ACHN (cell line): ENCODE measurements at regions not wholly inside any gene's neighbourhood (a gene's known extent, or its start where the extent isn't known, plus 50 kb on each side); places are given as distances from the start of the nearest gene placed in this dataset.
"Not testable (repeated sequence)": the region's sequence is repeated elsewhere in the genome, so short reads cannot be mapped to it uniquely, and the experiment has no call there.

ENCODE experiments used
- DNase-seq: peaks from one replicate; pipeline ENCODE4 v3.0.0-alpha.2; 2015
- in situ Hi-C: cut with HindIII; loops from 2 replicates; pipeline ENCODE4 v1.10.0; 2017; ENCODE audit warnings: low sequenced_read_pairs, low pct_ligation_motif_present, low pct_unique_long_range_greater_than_20kb

DNA sequence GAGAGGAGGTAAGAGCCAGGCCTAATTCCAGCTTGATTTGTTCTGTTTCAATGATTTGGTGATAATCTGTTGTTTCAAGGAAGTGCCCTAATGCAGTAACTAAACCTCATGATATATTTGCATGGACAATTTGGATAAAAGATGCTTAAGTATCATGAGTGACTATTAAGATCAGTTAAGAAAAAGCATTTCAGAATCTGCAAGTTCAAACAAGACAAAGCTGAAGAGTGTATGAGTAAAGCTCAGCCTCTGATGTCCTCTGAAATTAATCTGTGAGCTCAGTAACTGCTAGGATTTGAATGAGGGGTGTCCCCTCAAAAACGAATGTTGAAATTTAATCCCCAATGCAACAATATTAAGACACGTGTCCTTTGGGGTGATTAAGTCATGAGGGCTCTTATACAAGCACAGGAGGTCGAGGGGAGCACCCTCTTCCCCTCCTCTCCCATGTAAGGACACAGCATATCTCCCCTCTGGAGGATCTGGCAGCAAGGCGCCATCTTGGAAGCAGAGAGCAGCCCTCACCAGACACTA is 949.2 kb downstream of the GALC start:
- no peak for DNase-seq
- in situ Hi-C loops = no loop called here

DNA sequence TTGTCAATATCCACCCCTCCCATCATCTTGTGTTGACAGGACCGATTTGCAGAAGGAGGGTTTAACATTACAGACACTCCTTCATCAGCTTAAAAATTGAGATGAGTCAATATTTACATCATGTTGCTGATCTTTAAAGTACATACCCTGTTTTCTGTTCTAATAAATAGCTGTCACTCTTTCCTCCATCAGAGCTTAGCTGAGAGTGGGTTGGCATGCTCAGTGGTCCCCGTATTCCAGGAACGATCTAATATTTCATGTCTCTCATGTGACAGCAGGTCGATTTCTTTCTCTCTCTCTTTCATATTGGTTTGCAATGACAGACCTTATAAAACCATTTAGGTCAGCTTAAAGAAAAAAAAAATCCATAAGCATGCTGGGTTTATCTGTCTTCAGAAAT is 950.6 kb downstream of the GALC start:
- no peak for DNase-seq
- in situ Hi-C loops = no loop called here

DNA sequence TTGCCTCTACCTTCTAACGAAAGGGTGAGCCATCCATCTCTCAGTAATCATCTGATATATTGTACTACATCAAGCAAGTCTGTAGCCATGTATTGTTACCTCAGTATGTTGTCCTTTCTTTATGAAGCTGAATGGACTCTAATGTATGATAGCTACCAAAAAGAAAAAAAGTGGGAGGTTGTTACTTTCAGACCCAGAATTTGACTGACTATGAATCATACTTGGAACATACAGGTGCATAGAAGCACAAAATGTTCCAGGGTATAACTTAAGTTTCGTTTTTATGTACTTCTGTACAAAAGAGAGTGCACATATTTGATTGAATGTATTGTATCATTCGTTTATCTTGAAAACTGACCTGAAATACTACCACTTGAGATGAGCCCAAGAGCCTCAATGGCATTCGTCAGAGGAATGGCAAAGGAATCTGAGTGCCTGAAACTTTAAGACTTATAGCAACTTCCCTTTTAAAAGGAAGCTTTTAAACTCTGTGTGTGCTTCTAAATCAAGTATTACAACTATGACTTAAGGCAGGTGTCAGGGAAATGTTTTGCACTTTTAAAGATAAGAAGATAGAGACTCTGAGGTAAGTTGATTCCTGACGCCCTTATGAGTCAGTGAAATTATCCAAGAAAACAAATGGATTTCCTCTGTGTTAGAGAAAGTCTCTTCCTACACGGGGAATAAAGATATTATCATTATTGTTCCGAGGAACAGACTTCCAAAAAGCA is 951.5 kb downstream of the GALC start:
- in situ Hi-C loops = no loop called here
- DNase-seq = no peak

DNA sequence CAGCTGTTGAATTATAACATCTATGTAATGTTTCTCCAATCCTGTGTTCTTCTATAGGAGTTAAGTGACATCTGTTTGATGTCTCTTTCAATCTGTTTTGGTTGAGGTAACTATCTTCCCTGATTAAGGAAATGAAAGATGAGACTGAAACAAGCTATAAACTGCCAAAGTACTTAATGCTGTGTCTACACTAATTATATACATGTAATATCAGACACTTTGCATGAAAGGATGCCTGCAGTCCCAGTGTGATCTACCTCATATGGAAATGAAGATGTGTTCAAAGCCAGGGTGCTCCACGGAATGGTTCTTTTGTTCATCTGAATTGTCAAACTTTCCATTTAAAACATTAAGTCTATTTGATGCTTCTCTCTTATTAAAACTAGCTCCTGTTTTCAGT is 958.3 kb downstream of the GALC start:
- in situ Hi-C loops = no loop called here
- DNase-seq = no peak

DNA sequence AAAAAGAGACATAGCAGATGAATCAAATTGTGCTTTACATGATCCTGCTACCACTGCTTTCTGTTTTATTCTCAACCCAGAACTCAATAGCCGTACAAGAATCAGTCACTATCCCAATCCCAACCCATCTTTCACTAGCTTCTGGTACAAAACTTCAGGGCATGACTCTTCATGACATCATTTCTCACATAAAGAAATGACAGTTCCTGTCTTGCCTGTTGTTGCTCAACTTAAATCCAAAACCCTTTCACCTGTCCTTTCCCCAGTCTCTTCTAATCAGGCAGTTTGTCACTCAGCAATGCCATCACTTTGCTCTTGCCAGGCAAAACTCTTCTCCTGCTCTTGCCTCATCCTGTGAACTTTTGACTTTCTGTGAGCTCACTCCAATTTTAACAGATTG is 962.8 kb downstream of the GALC start:
- in situ Hi-C loops = no loop called here
- no peak for DNase-seq

DNA sequence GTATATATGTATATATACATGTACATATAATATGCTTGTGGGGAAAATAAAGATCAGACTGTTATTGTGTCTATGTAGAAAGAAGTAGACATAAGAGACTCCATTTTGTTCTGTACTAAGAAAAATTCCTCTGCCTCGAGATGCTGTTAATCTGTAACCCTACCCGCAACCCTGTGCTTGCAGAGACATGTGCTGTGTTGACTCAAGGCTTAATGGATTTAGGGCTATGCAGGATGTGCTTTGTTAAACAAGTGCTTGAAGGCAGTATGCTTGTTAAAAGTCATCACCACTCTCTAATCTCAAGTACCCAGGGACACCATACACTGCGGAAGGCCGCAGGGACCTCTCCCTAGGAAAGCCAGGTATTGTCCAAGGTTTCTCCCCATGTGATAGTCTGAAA is 972.9 kb downstream of the GALC start:
- in situ Hi-C loops, DNase-seq: not testable (repeated sequence)

DNA sequence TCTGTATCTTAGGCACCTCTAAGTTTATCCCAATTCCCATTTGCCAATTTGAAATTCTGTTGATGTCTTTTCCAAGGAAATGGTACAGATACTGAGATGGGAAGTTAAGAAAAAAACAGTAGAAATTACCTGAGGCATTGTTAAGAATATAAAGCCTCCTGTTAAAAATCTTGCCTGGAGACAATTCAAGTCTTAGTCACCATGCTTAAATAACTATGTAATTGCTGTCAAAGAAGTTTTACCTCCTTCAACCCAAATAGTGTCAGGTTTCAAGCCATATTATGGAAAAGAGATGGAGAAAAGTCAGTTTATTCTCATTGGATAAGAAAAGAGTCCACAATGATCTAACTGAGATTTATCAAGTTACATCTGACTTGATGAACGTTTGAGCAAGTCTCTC is 974.7 kb downstream of the GALC start:
- in situ Hi-C loops = no loop called here

DNA sequence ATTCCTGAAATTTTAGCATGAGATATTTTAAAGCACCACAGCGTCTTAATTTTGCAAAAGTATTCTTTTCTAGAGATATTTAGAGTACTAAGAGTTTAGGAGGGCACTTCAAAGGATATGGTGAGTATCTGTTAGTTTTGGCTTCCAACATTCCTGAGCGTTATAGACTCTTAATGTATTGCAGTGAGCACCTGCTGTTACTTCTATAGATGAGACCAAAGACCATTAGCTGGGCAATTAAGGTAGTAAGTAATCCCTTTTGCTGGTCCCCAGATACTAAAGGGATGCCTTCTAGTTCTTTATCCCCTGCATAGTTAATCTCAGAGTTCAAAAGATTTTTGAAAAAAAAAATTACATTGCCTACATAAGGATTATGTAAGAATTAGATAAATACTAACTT is 975.6 kb downstream of the GALC start:
- DNase-seq = no peak
- in situ Hi-C loops = no loop called here

More for the DNA sequence above, 974.7 kb downstream of the GALC start:
- DNase-seq = no peak

DNA sequence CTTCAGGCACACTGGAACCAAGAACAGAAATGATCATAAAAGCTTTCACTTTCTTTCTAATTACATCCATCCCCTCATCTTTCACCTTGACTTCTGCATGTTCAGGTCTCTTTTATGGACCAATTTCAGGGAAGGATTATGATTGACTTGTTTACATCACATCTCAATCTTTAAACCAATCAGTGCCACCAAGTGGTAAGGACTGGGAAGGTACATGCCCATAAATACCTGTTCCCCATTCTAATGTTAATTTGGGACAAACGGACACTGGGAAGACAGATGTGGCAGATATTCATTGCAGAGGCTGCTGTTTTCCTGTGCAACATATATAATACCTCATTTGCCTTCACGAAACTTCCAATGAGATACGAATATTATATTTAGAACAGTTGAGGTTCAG is 978.1 kb downstream of the GALC start:
- no peak for DNase-seq
- in situ Hi-C loops = no loop called here

DNA sequence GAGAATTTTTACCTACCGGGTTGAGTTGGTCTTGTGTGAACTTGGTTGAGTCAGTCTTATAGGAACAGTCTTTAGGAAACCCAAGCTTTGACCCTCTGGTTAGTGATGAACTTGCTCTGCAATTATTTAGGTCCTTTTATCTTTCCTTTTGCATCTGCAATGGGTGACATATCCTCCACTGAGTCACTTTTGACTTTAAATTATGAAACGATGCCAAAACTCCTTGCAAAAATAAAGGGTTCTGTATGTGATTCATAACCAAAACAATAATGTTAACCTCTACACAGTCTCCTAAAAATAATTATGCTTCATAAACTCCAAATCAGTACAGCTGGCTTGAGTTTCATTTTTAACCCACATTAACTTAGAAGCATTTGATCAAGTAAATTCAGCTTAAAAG is 979.4 kb downstream of the GALC start:
- DNase-seq = no peak
- in situ Hi-C loops = no loop called here

DNA sequence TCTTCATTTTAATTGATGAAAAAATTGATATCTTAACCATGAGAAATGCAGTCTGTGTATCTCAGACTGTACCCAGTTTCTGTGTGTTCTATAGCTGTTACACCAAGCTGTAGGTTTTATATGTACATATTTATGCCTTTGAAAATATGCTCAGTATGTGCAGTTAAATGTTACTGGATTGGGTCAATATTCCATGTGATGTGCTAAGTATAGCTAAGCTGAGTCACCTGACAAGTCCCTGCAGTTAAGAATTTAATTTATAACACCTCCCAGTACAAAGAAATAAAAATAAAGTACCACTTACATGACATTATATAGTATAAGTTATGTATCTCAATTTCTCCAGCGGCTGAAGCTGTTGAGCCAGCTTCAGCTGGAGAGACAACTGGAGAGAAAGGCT is 984.0 kb downstream of the GALC start:
- in situ Hi-C loops = no loop called here
- DNase-seq = no peak

DNA sequence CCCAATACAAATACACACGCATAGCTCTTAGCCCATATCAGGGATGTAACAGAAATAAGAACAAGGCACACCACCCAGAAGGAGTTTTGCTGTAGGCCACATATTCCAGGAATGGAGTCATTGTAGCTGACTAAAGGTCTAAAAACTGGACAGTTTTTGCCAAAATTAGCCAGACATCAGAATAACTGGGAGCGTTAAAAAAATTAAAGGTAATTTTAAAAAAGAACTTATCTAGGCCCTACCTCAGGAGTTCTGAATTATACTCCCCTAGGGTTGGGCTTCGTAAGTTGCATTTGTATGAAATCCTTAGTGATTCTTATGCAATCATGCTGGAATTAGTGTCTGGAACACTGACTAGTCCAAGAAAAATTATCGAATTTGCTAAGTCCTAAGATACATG is 987.7 kb downstream of the GALC start:
- in situ Hi-C loops = no loop called here
- DNase-seq = no peak

DNA sequence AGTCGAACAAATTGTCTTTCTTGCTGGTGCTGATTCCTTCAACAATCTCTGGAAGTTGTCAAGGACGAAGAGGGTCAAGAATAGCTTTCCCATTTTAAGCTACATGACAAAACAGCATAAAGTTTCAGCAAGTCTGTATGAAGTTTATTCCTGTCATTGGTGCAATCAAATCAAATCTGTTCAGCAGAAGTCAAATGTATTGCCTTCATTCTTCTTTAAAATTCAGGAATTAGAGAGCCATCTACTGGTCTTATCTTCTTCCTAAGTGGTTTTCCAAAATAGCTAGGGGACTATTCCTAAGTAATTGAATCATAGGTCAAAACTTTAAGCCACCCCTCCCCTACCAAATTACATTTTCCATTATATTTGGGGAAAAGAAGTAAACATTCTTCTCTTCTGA is 990.2 kb downstream of the GALC start:
- no peak for DNase-seq
- in situ Hi-C loops = no loop called here

DNA sequence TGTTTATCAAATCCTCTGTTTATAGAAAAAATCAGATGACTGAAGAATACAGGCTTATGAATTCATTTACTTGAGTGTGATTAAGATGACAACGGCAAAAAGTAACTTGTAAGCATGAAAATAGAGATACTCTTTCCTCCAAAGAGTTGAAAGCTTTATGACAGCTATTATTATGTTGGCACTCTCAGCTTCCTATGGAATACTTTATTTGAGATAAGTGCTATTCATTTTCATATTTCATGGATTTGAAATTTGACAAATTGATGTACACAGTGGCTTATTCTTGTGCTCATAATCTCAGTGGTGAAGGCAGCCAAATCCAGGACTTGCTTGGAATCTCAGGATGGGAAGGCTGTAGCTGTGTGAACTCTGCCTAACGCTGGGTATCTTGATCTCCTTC is 991.6 kb downstream of the GALC start:
- no peak for DNase-seq
- in situ Hi-C loops = no loop called here

DNA sequence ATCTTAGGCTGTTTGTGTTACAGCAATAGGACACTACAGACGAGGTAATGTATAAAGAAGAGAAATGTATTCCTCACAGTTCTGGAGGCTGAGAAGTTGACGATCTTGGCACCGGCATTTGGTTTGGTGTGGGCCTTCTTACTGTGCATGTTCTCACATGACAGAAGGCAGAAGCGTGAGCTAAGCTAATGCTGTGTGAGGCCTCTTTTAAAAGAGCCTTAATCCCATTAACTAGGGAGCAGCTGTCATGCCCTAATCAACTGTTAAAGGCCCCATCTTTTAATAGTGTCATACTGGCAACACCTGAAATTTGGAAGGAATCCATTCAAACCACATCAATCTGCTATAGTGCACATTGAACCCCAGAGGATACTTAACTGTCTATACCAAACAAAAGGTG is 992.9 kb downstream of the GALC start:
- DNase-seq = no peak
- in situ Hi-C loops = no loop called here

DNA sequence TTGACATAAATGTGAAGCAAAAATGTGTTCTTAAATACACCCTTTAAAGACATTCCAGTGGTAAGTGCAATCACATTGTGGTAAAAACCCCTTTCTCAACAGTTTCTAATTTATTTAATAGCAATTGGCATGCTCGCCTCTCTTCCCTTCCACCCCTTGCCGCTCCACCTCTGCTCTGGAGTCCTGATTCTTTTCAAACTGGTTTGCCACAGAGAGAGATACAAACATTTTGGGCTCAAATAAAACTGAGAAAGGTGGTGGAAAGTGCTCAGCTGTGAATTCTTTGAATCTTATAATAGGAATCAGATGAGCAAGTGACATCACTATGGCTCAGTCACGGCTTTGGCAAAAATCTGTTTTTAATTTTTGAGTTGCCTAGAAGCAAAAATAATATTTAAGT is 993.9 kb downstream of the GALC start:
- no peak for DNase-seq
- in situ Hi-C loops = no loop called here

DNA sequence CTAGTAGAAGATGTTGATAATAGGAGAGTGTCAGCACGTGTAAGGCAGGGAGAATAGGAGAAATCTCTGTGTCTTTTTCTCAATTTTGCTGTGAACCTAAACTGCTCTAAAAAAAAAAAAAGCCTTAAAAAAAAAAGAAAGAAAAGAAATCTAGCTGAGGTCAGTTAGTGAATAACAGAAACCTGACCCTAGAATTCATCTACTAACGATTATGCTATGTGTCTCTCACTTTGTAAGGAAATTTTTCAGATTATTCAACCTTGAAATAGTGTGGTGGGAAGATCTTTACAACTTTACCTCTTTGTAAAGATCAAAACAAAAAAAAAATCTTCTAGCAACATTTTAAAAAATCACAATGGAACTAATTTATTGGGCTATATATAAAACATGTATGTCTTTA is 995.7 kb downstream of the GALC start:
- in situ Hi-C loops = no loop called here
- DNase-seq = no peak

DNA sequence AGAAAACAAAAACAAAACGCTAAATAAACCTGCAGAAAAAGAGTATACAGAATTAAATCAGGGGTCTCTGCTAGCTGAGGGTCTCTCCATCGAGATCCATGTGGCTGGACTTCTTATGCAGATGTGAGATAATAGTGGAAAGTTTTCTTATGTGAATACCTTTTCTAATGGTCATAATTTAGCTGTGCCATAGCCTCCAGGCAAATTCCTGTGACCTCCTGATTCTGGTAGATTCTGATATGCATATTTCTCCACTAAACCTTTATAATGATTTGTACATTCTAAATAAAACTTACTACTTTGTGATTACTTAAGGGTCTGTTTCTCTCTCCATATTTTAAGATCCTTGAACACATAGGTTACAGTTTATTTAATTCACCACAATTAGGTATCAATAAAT is 1002.6 kb downstream of the GALC start:
- in situ Hi-C loops = no loop called here
- no peak for DNase-seq

DNA sequence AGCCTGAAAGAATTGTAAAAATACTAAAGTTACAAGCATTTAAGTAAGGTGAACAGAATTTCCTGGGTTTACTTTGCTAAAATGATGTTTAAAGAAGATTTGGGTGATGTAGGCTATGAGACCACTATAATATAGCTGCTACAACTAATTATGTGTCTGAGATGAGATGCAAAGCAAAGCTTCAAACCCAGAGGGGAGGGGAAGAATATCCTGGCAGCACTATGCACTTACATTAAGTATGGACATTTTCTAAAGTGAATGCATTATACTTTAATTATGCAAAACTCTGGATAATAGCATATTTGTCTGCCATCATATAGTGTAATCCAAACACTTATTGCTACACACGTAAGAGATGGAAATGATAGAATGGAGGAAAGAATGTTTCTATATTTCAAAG is 1003.7 kb downstream of the GALC start:
- in situ Hi-C loops = no loop called here
- no peak for DNase-seq

DNA sequence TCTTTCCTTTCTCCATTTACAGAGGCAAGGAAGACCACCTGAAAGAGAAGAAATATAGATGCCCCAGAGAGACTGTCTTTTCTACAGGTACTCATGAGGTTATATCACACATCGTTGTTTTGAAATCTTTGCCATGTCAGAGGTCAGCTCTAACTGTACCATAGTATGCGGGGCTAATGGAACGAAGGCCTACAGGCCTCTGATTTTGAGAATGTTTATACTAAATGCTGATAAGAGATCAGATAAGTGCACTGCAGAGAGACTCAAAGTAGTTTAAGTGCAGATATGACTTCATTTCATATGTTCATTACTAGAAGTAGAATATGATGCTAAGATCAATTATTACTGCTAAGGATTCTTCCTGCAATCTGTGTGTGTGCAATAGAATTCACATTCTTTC is 1005.0 kb downstream of the GALC start:
- no peak for DNase-seq
- in situ Hi-C loops = no loop called here

DNA sequence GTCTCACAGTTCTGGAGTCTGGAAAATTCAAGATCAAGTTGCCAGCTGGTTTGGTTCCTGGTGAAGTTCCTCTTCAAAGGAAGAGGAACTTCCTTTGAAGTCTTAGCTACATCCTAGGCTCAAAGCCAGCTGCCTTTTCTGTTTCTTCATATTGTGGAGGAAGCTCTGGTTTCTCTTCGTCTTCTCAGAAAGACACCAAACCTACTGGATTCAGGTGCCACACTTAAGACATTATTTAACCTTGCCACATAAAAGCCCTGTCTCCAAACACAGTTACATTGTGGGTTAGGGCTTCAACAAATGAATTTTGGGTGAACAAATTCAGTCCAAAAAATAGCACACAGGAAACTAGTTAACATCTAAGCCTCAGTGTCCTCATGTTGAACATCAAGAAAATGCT is 1019.8 kb downstream of the GALC start:
- in situ Hi-C loops = no loop called here
- DNase-seq = no peak
